ENCODE measurements at regions not wholly inside any gene's neighbourhood (a gene's known extent, or its start where the extent isn't known, plus 50 kb on each side); places are given as distances from the start of the nearest gene placed in this dataset.

GRCh38 chr11:12324585-12324984, 52.8 kb upstream of the PARVA start:
- TF ChIP-seq ZNF792 (tag by site-specific recombination; IDR thresholded peaks at IDR 0.05) (no peak), CTCF (tag by site-specific recombination; IDR thresholded peaks at IDR 0.05) (no peak)
